Hindlimb muscle (tissue), 1 donor: ENCODE measurements at regions not wholly inside any gene's neighbourhood (a gene's known extent, or its start where the extent isn't known, plus 50 kb on each side); places are given as distances from the start of the nearest gene placed in this dataset.
A peak's percentile ranks its signal among the peaks of the same experiment; 100 is the strongest.

ENCODE experiments used
- DNase-seq: peaks from one replicate; pipeline ENCODE4 v3.0.0-alpha.2; 2013

GRCh38 chr6:16974704-16975359 is 127.0 kb upstream of the STMND1 start:
- no peak for DNase-seq

- no peak for DNase-seq
Observed at GRCh38 chr6:16974387-16974673, 127.5 kb upstream of the STMND1 start.

- no peak for DNase-seq
Observed at GRCh38 chr6:16973545-16974386, 128.1 kb upstream of the STMND1 start.

DNA sequence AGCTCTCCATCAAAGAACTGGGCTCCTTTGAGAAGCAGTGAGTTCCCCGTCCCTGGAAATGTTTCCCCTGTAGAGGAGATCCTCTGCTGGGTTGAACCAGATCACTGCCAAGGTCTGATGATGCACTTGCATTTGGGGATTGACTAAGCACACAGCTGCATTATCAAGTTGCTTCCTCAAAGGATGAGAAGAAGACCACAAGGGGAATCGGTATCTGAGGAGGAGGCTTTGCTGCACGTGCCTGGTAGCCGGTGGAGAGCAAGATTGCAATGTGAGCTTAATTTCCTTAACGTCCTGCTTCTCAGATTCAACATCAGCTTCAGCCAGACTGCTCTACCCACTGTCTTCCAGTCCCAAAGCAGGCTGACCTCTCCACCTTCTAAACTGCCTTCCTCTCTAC is 128.8 kb upstream of the STMND1 start:
- no peak for DNase-seq

DNA sequence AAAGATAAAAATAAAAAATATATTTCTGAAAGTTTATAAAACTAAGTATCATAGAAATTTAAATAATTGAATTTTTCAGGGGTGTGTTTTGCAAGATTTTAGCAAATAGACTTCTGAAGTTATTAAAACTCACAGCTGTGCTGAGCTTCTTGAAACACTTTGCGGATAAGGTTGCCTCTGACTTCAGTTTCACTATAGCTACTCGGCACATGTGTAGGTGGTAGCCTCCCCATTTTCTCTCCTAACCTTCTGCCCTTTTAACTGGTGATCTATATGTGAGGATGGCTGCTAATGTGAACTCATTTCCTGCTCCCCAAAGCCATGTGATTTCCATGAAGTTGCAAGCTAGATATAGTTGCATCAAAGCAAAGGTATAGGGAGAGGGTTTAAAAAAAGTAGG is 129.3 kb upstream of the STMND1 start:
- DNase-seq, result no peak

DNA sequence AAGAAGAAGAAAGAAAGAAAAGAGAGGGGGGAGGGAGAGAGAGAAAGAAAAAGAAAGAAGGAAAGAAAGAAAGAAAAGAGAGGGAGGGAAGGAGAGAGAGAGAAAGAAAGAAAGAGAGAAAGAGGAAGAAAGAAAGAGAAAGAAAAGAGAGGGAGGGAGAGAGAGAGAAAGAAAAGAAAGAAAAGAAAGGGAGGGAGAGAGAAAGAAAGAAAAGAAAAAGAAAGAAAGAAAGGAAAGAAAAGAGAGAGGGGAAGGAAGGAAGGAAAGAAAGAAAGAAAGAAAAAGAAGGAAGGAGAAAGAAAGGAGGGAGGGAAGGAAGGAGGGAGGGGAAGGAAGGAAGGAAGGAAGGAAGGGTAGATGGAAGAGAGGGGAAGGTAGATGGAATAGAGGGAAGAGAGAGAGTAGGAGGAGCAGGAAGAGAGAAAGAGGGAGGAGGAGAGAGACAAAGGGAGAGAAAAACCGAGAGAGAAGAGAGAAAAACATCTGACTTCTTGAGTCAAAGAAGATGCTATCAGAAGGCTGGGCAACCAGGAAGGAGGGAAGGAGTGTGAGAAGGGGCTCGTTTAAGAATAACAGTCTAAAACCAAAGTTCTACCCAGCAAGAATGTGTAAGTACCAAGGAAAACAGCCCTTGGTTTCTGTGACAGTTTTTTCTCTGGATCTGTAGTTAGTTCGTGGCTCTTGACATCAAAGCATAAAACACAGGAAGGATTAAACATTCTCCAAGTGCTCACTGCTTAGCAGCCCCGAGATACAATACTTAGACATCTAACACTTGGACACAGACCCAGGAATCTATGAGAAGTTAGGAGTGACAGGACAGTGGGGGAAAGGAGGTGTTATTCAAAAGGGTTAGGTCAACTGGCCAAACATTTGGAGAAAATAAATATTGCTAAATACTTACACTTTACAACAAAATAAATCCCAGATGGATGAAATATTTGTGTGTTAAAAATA is 131.9 kb upstream of the STMND1 start:
- DNase-seq, result no peak

GRCh38 chr6:16968101-16968500 is 133.7 kb upstream of the STMND1 start:
- no peak for DNase-seq

DNA sequence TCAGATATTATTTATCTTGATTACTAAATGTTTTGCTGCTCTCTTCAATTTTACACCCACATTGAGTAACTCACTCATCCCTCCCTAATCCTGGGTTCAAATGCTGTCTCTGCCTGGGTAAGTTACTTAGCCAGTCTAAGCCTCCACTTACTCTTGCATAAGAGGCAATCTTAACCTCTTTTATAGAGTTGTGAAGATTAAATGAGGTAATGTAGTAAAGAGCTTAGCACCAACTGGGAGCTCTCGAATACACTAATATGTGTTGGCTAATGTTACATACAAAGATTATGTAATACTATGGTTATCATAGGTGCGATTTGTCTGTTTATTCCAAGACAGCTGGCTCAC is 134.4 kb upstream of the STMND1 start:
- DNase-seq, result no peak

- no peak for DNase-seq
Observed at GRCh38 chr6:16966791-16967469, 134.9 kb upstream of the STMND1 start.

DNA sequence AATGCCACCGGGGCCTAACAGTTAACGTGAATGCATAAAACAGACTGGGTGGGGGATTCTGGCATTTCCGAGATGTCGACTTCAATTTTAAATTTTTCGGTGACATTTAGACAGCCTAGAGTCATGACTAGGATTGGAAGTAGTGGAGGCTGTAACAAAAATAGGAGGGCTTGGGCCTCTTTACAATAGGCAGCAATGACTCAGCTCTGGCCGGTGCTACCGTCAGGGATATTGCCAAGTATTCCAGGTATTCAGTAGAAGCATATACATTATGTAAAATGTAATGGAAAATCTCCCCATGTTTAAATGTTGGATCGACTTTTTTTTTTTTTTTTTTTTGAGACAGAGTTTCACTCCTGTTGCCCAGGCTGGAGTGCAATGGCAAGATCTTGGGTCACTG is 136.2 kb upstream of the STMND1 start:
- no peak for DNase-seq

GRCh38 chr6:16964553-16965499 is 137.0 kb upstream of the STMND1 start:
- peak; percentile 76 for DNase-seq

GRCh38 chr6:16961577-16961976 is 140.3 kb upstream of the STMND1 start:
- DNase-seq, result no peak

DNA sequence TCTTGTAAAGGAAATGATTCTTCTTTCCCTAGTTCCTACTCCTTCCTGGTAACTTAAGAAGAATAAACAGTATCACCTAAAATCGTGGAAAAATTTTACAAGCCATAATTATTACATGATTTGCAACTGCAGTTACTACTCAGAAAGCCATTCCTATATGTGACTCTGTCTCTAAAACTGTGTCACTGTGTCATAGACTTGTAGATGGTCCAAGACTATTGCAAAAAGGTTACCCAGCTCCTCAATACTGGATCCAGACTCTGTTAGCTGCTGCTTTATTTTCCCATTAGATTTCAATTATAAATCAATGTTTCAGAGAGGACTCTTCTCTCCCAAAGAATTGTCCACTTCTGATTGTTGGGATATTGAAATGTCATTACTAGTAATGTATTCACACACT is 142.1 kb upstream of the STMND1 start:
- no peak for DNase-seq

DNA sequence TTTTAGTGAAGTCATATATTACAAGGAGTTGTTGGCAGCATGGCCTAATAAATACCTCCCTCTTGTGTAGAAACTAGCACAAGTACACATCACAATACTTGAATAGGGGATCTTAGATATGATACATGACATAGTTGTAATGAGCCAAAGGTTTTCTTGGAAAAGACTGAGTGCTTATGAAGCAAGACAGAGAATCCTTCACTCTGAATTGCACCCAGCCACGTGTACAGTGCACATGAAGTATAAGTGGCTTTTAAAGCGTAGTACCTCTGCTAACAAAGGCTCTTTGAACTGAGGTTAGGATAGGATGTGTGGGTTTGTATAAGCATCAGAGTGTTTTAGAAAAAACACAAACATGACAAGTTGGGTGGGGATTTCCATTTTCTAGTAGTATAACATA is 145.5 kb upstream of the STMND1 start:
- DNase-seq, result no peak

DNA sequence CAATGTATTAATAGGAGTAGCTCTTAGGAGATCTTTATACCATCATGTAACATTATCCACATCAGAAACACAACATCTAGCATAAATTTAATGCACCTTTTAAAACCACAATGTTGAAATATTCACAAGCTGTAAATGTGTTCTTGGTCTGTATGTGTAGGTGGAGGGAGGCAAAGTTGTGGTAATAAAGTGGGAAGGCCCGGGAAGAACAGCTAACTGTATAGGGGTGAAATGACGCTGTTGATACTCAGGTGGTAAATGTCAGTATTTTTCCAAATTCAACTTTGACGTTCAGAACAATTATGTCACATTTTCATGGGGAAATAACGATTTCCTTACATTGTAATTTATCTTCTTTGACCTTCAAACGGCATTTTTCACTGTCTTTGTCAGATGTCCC is 146.0 kb upstream of the STMND1 start:
- no peak for DNase-seq

GRCh38 chr6:16953905-16954304 is 147.9 kb upstream of the STMND1 start:
- no peak for DNase-seq

GRCh38 chr6:16953446-16953845 is 148.4 kb upstream of the STMND1 start:
- DNase-seq, result no peak

- no peak for DNase-seq
Observed at GRCh38 chr6:16950825-16951495, 150.9 kb upstream of the STMND1 start.

- DNase-seq, result no peak
Observed at GRCh38 chr6:16950302-16950701, 151.5 kb upstream of the STMND1 start.

DNA sequence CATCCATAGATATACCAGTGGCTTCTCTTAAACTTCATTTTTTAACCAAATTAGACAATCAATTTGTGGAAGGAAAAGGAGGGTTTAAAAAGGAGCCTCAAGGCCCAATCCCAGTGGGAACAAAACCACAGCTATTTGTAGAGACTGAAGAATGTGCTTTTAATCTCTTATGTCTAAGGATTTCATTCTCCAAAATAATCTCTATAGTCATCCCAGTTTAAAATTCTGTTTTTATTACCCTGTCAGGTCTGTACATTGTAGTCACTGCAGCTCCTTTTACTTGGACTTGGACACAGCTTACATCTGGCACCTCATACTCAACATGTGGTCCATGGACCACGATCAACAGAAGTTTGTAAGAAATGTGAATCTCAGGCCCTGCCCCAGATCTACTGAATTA is 152.1 kb upstream of the STMND1 start:
- no peak for DNase-seq

- DNase-seq, result no peak
Observed at GRCh38 chr6:16948396-16948795, 153.5 kb upstream of the STMND1 start.
